Fibroblast of skin of right biceps (primary cell): ENCODE measurements at regions not wholly inside any gene's neighbourhood (a gene's known extent, or its start where the extent isn't known, plus 50 kb on each side); places are given as distances from the start of the nearest gene placed in this dataset.

Experiments used
- DNase-seq: peaks from one replicate; pipeline ENCODE4 v3.0.0-alpha.2; 2013

- DNase-seq: no peak
Observed at GRCh38 chr6:87935196-87935595, 112.4 kb upstream of the SPACA1 start.

GRCh38 chr6:87932361-87932760 is 115.3 kb upstream of the SPACA1 start:
- no peak for DNase-seq

- DNase-seq: peak; percentile 75
Observed at GRCh38 chr6:87929843-87930288, 117.8 kb upstream of the SPACA1 start.

- no peak for DNase-seq
Observed at GRCh38 chr6:87926687-87927086, 121.0 kb upstream of the SPACA1 start.

- no peak for DNase-seq
Observed at GRCh38 chr6:87926072-87926471, 121.6 kb upstream of the SPACA1 start.

GRCh38 chr6:87925373-87926060 is 122.1 kb upstream of the SPACA1 start:
- no peak for DNase-seq

- DNase-seq: no peak
Observed at GRCh38 chr6:87923389-87924050, 124.1 kb upstream of the SPACA1 start.

GRCh38 chr6:87922947-87923330 is 124.7 kb upstream of the SPACA1 start:
- DNase-seq: no peak

- DNase-seq: no peak
Observed at GRCh38 chr6:87922196-87922946, 125.3 kb upstream of the SPACA1 start.

GRCh38 chr6:87921034-87921433 is 126.6 kb upstream of the SPACA1 start:
- no peak for DNase-seq

GRCh38 chr6:87920245-87920644 is 127.4 kb upstream of the SPACA1 start:
- no peak for DNase-seq

- no peak for DNase-seq
Observed at GRCh38 chr6:87919416-87919815, 128.2 kb upstream of the SPACA1 start.

- DNase-seq: no peak
Observed at GRCh38 chr6:87919001-87919400, 128.6 kb upstream of the SPACA1 start.

- DNase-seq: no peak
Observed at GRCh38 chr6:87918461-87918941, 129.1 kb upstream of the SPACA1 start.

- DNase-seq: no peak
Observed at GRCh38 chr6:87917886-87918285, 129.8 kb upstream of the SPACA1 start.

- DNase-seq: no peak
Observed at GRCh38 chr6:87916446-87916845, 131.2 kb upstream of the SPACA1 start.

- DNase-seq: no peak
Observed at GRCh38 chr6:87914637-87915395, 132.8 kb upstream of the SPACA1 start.

- DNase-seq: no peak
Observed at GRCh38 chr6:87913974-87914373, 133.7 kb upstream of the SPACA1 start.

- no peak for DNase-seq
Observed at GRCh38 chr6:87912102-87912501, 135.5 kb upstream of the SPACA1 start.

- DNase-seq: peak; percentile 93
Observed at GRCh38 chr6:87909849-87910248, 137.8 kb upstream of the SPACA1 start.

GRCh38 chr6:87908978-87909811 is 138.4 kb upstream of the SPACA1 start:
- peak; percentile 56 for DNase-seq

GRCh38 chr6:87907521-87907920 is 140.1 kb upstream of the SPACA1 start:
- DNase-seq: peak; percentile 92
